Hematopoietic multipotent progenitor cell treated with erythropoietin and hydrocortisone succinate and interleukin-3 and kit ligand, for 4 days (in vitro differentiated cells): ENCODE measurements at regions not wholly inside any gene's neighbourhood (a gene's known extent, or its start where the extent isn't known, plus 50 kb on each side); places are given as distances from the start of the nearest gene placed in this dataset.

Experiments
- DNase-seq: peaks from one replicate; pipeline ENCODE4 v3.0.0-alpha.2; 2015

- DNase-seq: no peak
Observed at GRCh38 chr6:44500074-44500473, 112.6 kb downstream of the CDC5L start.

DNA sequence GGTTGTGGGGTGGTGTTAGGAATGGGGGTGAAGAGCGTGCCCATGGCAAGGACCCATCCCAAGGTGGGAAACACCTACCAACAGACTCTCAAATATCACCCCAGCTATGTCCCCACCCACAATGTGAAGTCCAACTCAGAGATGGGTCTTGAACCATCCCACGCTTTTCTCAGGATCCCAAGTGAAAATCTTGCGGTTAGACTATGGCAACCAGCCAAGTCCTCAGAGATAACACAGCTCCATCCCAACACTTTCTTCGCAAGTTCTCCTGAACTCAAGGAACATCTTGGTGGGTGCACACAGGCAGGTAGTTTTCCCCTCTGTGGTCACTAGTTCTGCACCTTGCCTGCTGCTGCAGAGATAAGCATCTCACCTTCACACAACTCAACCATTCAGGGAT lies 116.0 kb downstream of the CDC5L start:
- no peak for DNase-seq

- no peak for DNase-seq
Observed at GRCh38 chr6:44504301-44504791, 116.8 kb downstream of the CDC5L start.

DNA sequence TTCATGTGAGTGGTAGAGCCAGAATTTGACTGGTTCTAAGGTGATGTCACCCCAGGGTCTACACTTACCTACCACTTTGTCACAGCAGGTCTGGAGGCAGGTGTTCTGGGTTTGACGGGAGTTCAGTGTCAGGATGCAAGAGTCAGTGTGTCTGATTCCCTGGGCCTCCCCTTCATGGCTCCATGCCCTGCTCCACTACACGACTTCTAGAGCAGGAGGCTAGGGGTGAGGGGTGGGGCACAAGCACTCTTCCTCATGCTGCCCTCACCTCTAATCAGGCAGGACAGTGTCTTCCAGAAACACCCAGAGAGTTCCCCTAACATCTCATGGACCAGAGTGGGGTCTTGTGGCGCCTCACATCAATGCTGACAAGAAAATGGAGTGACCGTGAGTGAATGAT lies 118.2 kb downstream of the CDC5L start:
- no peak for DNase-seq

DNA sequence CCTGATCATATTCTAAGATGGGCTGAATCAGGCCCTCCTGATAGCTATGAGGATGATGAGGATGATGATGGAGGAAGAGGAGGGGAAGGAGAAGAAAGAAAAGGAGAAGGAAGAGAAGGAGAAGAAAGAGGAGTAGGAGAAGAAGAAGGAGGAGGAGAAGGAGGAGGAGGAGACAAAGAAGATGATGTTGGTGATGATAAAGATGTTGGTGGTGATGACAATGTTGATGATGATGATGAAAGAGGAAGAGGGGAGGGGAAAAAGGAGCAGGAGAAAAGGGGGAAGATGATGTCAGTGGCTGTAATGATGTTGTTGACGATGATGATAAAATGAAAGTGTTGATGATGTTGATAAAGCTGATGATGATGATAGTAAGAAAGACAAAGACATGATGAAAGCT lies 119.5 kb downstream of the CDC5L start:
- DNase-seq: no peak

DNA sequence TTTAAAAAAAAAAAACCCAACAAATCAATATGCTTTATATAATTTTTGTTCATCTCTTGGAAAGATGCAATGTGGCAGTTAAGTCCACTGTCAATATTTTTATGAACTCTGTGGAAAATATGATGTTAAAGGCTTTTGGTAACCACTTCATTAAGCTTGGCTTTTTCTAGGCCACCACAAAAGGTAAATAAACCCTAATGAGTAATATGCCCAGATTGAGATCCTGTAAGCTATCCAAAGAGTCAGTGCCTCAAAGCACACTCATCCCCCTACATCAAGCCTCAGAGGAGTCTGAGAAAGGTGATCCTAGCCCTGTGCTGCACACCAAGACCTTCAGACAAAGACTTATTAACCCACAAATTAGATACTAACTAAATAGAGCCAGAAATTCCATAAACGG lies 121.1 kb downstream of the CDC5L start:
- DNase-seq: no peak

- DNase-seq: peak; percentile 9
Observed at GRCh38 chr6:44511126-44511525, 123.6 kb downstream of the CDC5L start.

- peak; percentile 7 for DNase-seq
Observed at GRCh38 chr6:44512868-44513741, 125.6 kb downstream of the CDC5L start.

DNA sequence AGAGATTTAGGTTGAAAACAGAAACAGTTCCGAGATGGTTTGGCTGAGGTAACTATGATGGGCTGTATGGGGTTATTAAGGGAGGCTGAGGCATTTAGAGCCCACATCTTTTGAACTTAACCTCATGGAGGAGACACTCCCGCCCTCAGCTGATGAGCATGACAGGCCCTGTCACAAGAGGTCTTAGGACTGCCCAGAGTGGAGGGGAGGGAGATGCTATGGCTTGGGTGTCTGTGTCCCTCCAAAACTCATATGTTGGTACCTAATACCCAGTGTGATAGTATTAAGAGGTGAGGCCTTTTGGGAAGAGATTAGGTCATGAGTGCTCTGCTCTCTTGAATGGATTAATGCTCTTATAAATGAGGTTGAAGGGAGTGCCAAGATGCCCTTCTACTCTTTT lies 126.6 kb downstream of the CDC5L start:
- DNase-seq: no peak

DNA sequence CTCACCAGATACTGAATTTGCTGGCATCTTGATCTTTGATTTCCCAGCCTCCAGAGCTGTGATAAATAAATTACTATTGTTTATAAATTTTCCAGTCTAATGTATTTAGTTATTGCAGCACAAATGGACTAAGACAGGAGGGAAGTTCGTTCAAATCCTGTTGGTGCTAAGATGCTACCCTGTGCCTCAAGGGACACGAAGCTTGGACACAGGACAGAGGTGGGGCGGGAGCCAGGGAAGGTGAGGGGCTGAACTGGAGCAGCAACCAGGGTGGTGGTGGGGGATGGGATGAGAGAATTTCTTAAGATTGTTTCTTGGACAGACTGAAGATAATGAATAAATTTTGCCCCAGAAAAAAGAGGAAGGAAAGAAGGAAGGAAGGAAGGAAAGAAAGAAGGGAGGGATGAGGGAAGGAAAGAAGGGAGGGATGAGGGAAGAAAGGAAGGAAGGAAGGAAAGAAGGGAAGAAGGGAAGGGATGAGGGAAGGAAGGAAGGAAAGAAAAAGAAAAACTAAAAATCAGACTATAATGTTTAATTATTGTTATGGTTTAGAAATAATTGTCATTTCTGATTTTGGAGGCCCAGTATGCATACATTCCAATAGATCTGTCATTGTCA lies 127.2 kb downstream of the CDC5L start:
- DNase-seq: no peak

- peak; percentile 57 for DNase-seq
Observed at GRCh38 chr6:44522871-44523270, 135.4 kb downstream of the CDC5L start.

DNA sequence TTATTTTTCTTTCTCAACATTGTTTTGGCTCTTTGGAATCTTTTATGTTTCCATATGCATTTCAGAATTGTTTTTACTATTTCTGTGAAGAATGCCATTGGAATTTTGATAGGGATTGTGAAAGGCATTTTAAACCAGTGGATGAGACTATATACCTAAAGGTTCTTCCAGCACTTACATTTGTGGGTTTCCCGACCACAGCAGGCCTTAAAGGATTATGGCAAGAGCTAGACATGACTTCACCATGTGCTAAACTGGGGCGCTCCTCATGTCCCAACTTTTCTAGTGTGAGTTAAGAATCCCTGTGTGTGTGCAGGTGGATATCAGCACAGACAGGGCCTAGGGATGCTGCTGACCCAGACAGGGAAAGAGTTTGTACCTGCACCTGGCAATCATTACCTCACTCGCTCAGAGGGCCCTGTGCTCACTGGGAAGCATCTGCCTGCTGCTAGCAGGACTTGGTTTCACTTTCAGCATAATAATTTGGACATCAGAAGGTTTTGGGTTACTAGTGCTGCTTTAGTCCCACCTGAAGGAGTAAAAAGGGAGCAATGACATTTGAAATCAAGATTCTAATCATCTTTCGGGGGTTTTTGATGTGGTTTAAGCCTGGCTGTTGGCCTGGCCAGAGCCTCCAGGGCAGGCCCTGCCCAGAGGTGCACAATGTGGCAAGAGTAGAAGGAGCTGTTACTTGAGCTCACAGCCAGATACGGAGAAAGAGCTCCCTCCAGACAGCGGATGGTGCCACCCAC lies 137.1 kb downstream of the CDC5L start:
- DNase-seq: no peak

GRCh38 chr6:44525761-44526351 lies 138.3 kb downstream of the CDC5L start:
- no peak for DNase-seq

DNA sequence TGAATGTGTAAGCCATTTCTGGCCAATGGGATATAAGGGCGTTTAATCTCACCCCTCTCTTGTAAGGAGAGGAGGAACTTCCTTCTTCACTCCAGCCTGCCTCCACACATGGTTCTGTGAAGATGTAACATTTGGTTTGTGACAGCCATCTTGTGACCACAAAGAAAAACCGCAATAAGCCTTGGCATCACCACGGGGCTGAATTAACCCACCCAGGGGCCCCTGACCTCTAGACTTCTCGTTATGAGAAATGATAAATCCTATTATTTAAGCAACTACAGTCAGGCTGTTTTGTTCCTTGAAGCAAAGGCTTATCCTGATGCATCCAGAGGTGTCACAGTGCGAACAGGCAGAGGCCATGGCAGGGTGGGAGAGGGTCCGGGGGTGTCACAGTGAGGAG lies 139.7 kb downstream of the CDC5L start:
- DNase-seq: peak; percentile 90

DNA sequence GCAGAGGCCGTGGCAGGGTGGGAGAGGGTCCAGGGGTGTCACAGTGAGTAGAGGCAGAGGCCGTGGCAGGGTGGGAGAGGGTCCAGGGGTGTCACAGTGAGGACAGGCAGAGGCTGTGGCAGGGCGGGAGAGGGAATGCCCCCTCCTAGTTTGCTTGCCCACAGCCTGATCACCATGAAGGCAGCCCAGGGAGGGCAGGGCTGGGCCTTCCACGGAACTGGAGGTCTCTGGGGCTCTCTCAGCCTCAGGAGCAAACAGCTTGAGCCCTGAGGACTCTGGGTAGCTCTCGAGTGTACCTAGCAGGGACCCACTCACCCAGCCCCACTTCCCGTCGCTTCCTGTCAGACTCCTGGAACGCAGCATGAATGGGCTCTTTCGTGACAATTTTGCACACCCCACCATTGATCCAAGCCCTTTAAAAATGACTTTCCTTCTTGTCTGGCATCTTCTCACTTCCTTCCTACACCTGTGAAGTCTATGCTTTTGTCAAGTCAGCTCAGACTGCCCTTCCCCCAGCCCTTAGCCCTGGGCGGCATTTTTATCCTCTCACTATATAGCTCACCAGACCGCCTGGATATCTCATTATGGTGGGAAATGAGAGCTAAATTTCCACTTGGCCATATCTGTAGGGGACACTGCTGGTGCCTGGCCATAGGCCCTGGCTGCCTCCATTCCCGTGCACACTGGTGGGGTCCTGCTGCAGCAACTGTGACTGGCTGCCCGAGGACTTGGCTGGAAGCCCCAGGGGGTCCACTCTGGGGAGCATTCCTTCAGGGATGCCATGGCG lies 140.3 kb downstream of the CDC5L start:
- DNase-seq: no peak

DNA sequence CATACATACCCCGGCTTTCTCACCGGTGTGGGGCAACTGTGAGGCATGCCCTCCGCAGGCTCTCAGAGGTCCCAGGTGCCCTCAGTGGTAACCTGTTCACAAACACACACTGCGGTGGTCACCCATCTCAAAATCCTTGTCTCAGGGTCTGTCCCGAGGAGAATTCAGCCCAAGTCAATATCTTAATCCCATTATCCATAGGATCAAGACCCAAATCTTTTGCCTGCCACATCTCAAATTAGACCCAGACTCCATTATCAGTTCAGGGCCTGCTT lies 140.8 kb downstream of the CDC5L start:
- DNase-seq: no peak

GRCh38 chr6:44528716-44529115 lies 141.2 kb downstream of the CDC5L start:
- no peak for DNase-seq

DNA sequence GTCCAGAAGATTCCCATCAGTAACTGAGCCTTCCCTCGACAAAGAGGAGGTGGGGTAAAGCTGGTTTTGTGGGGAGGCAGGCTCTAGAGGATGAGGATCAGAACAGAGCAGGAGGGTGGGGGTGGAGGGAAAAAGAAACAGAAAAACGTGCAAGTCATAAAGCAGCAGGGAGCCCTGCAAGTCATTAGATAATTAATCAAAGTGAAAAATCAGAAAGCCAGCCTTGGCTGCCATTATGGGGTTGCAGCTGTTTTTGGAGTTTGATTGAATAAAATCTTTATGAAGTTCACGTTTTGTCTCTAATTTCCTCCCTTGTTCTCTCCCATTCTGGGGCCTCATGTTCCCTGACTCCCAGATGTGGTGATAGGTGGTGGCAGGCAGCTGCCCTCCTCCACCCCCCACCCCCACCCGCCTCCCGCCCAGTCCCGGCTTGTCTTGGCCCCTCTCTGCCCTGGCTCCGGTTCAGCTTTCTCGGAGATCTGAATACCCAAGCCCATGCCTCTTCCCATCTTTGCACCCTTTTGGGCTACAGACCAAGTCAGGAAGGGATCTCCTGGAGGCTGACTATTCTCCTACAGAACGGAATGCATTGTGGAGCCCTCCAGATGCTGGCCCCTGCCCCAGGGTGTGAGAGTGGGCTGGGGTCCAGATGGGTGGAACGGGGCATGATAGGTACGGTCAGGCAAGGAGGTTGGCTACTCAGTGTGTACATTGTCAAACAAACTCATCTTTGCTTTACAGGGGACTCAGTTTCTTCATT lies 141.8 kb downstream of the CDC5L start:
- DNase-seq: peak; percentile 13

DNA sequence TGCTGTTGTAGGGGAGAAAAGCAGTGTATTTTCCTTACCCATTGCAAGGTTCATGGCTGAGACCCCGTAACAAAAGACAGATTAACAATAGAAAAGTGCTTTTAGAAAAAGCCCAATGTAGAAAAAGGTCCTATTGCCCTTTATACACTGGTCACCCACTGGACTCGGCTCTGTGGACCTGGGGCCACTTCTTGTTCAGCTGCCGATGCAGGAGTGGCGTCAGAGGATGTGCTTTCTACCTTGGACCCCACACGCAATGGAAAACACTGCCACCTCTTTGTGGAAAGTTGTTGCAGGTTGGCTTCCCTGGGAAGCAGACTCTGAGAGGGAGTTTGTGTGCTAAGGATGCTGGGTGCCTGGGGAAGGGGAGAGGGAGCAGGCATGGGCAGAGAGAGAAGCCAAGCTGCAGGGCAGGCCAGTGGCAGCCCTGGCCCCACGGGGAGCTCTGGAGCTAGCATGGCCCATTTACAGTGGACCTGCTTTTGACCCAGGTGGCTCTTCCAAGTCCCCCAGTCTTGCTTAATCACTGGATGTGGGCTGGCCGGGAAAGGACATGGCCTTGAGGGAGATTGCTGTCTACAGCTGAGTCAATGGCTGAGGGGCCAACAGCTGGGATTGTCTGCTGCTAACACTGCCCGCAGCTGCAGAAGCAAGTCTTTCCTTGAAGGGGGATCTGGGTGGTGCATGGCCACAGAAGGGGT lies 142.9 kb downstream of the CDC5L start:
- no peak for DNase-seq

GRCh38 chr6:44530910-44531234 lies 143.4 kb downstream of the CDC5L start:
- no peak for DNase-seq

- DNase-seq: no peak
Observed at GRCh38 chr6:44531442-44532015, 144.0 kb downstream of the CDC5L start.
